ENCODE measurements at regions not wholly inside any gene's neighbourhood (a gene's known extent, or its start where the extent isn't known, plus 50 kb on each side); places are given as distances from the start of the nearest gene placed in this dataset.
A peak's percentile ranks its signal among the peaks of the same experiment; 100 is the strongest.
"Not testable (repeated sequence)": the region's sequence is repeated elsewhere in the genome, so short reads cannot be mapped to it uniquely, and the experiment has no call there.

GRCh38 chr18:9000733-9001132 is 101.8 kb upstream of the NDUFV2 start (continued):
- no peak for TF ChIP-seq ZSCAN16 (tag by site-specific recombination; IDR thresholded peaks at IDR 0.05)
- TF ChIP-seq MYNN (tag by site-specific recombination; IDR thresholded peaks at IDR 0.05; ENCODE audit: borderline replicate concordance) = no peak
- TF ChIP-seq ZNF202 (tag by site-specific recombination; IDR thresholded peaks at IDR 0.05; ENCODE audit: borderline replicate concordance) = no peak

DNA sequence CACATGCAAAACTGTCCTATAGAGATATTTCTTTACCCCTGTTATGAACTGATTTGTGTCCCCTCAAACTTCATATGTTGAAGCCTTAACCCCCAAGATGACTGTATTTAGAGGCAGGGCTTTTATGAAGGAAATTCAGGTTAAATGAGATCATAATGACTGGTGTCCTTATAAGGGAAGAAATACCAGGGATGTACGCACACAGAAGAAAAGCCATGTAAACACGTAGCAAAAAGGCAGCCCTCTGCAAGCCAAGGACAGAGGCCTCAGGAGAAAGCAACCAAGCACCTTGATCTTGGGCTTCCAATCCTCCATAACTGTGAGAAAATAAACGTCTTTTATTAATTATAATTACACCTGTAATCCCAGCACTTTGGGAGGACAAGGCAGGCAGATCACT is 101.3 kb upstream of the NDUFV2 start:
- ChIA-PET POLR2A (no interaction called here), CTCF (interaction anchor here (0.6 to 1.0 kb wide), 4 partner anchors 13 to 1154 kb away, joined by 3 read pairs; no protein-coding TSS in a partner anchor)
- Histone ChIP-seq H3K27ac (ENCODE audit: extremely low read depth, low read depth, low read length) (no peak overlapping the region), H3K4me1 (ENCODE audit: control insufficient read depth, insufficient read depth, low read length) (peaks cover 4% of the 10 kb centered on the region; the same call in 1 of the 2 replicates), H3K9me3 (ENCODE audit: control insufficient read depth, insufficient read depth, low read depth, low read length) (no peaks in the 10 kb centered on the region), H3K36me3 (ENCODE audit: control insufficient read depth in 2 of 2, insufficient read depth in 1 of 2, low read length in 2 of 2) (no peaks in the 10 kb centered on the region), H3K4me3 (ENCODE audit: low read depth, low read length) (no peak overlapping the region)
- TF ChIP-seq ZNF560 (tag by site-specific recombination; IDR thresholded peaks at IDR 0.05; ENCODE audit: borderline replicate concordance) = no peak
- no peak for TF ChIP-seq ZNF394 (tag by site-specific recombination; IDR thresholded peaks at IDR 0.05; ENCODE audit: borderline replicate concordance)
- TF ChIP-seq HOXA7 (CRISPR knock-in tag; IDR thresholded peaks at IDR 0.05; ENCODE audit: borderline replicate concordance) = no peak
- TF ChIP-seq ZNF792 (tag by site-specific recombination; IDR thresholded peaks at IDR 0.05) = no peak
- no peak for TF ChIP-seq ZFP3 (tag by site-specific recombination; IDR thresholded peaks at IDR 0.05; ENCODE audit: low read depth)
- TF ChIP-seq ZNF596 (tag by site-specific recombination; IDR thresholded peaks at IDR 0.05) = no peak
- no peak for TF ChIP-seq GLI4 (tag by site-specific recombination; IDR thresholded peaks at IDR 0.05)

DNA sequence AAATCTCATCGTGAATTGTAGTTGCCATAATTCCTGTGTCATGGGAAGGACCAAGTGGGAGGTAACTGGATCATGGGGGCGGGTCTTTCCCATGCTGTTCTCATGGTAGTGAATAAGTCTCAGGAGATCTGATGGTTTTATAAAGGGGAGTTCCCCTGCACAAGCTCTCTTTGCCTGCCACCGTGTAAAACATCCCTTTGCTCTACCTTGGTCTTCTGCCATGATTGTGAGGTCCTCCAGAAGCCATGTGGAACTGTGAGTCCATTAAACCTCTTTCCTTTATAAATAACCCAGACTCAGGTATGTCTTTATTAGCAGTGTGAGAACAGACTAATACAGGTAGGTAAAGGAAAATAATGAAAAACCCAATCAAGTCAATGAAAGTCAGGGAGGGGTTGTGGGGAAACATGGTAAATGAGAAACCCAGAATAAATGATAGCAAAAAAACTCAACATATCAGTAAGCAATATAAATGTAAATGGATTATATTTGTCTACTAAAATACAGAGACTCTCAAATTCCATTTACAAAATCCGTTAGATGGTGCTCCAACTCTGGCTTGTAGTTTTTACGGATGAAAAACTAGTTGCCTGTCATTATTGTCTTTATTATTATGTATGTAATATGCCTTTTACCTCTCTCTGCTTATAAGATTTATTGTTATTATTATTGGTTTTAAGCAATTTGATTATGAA is 98.9 kb upstream of the NDUFV2 start:
- Histone ChIP-seq H3K27ac (ENCODE audit: extremely low read depth, low read depth, low read length) (no peak overlapping the region), H3K4me1 (ENCODE audit: control insufficient read depth, insufficient read depth, low read length) (peaks cover 4% of the 10 kb centered on the region; the same call in 1 of the 2 replicates), H3K9me3 (ENCODE audit: control insufficient read depth, insufficient read depth, low read depth, low read length) (no peaks in the 10 kb centered on the region), H3K4me3 (ENCODE audit: low read depth, low read length) (no peak overlapping the region), H3K36me3 (ENCODE audit: control insufficient read depth in 2 of 2, insufficient read depth in 1 of 2, low read length in 2 of 2) (no peaks in the 10 kb centered on the region)
- ChIA-PET CTCF (no interaction called here), POLR2A (no interaction called here)
- no peak for TF ChIP-seq ZSCAN4 (tag by site-specific recombination; IDR thresholded peaks at IDR 0.05)
- peak; percentile 67 for TF ChIP-seq SETDB1 (IDR thresholded peaks at IDR 0.05; ENCODE audit: insufficient read length, low read length)
- TF ChIP-seq HOXA7 (CRISPR knock-in tag; IDR thresholded peaks at IDR 0.05; ENCODE audit: borderline replicate concordance) = no peak

DNA sequence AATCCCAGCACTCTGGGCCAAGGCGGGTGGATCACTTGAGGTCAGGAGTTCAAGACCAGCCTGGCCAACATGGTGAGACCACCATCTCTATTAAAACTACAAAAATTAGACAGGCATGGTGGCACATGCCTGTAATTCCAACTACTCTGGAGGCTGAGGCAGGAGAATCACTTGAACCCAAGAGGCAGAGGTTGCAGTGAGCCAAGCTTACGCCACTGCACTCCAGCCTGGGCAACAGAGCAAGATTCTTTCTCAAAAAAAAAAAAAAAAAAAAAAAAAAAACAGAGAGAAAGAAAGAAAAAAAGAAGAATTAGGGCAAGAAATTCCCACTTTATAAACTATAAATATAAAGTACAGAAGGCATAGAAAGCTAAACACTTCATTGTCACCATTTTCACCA is 98.2 kb upstream of the NDUFV2 start:
- H3K4me1 ChIP-seq (ENCODE audit: control insufficient read depth, insufficient read depth, low read length); H3K36me3 ChIP-seq (ENCODE audit: control insufficient read depth in 2 of 2, insufficient read depth in 1 of 2, low read length in 2 of 2); H3K27ac ChIP-seq (ENCODE audit: extremely low read depth, low read depth, low read length); H3K9me3 ChIP-seq (ENCODE audit: control insufficient read depth, insufficient read depth, low read depth, low read length); H3K4me3 ChIP-seq (ENCODE audit: low read depth, low read length): not testable (repeated sequence)
- POLR2A ChIA-PET = interaction anchor here (0.9 kb wide), 1 partner anchor 377 kb away, joined by 3 read pairs; no protein-coding TSS in a partner anchor
- CTCF ChIA-PET = interaction anchor here (1.1 kb wide), 1 partner anchor 10 kb away, joined by 5 read pairs; no protein-coding TSS in a partner anchor

- TF ChIP-seq ZNF146 (tag by site-specific recombination; IDR thresholded peaks at IDR 0.05) (peak; percentile 62), ZNF280D (tag by site-specific recombination; IDR thresholded peaks at IDR 0.05) (peak; percentile 63; the same call in 1 of the 2 replicates)
- CTCF ChIA-PET = interaction anchor here (0.6 to 0.7 kb wide), 2 partner anchors 315 to 1713 kb away, joined by 3 to 5 read pairs; no protein-coding TSS in a partner anchor
- H3K9me3 ChIP-seq (ENCODE audit: control insufficient read depth, insufficient read depth, low read depth, low read length); H3K4me3 ChIP-seq (ENCODE audit: low read depth, low read length); H3K27ac ChIP-seq (ENCODE audit: extremely low read depth, low read depth, low read length); H3K4me1 ChIP-seq (ENCODE audit: control insufficient read depth, insufficient read depth, low read length); POLR2A ChIA-PET; H3K36me3 ChIP-seq (ENCODE audit: control insufficient read depth in 2 of 2, insufficient read depth in 1 of 2, low read length in 2 of 2): not testable (repeated sequence)
Measured at GRCh38 chr18:9007700-9008099, 94.8 kb upstream of the NDUFV2 start.
